ENCODE measurements at regions not wholly inside any gene's neighbourhood (a gene's known extent, or its start where the extent isn't known, plus 50 kb on each side); places are given as distances from the start of the nearest gene placed in this dataset.
"Not testable (repeated sequence)": the region's sequence is repeated elsewhere in the genome, so short reads cannot be mapped to it uniquely, and the experiment has no call there.

DNA sequence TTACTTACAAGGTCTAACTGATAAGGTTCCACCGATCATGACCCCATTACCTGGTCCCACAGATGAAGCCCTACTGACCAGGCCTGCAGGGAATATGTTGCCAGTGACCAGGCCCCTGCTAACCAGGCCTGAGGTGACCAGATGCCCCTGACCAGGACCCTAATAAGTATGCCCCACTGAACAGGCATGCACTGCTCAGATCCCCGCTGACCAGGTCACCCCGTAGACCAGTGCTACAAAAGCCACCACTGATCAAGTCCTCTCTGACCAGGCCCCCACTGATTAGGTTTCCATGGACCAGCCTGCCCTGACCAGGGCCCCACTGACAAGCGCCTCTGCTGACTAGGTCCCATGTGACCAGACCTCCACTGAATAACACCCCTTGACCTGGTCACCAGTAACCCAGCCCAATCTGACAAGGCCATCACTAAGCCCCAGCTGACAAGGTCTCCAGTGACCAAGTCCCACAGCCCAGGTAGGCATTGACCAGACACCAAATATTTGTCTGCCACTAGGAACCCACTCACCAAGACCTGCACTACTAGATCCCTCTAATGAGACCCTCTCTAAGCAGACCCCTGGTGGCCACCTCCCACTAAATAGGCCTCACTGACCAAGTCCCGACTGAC lies 228.5 kb downstream of the CWH43 start:
- H3K4me1 ChIP-seq; H3K27ac ChIP-seq; H3K4me3 ChIP-seq; intact Hi-C loops (cut with DNase I); H3K9me3 ChIP-seq; H3K27me3 ChIP-seq (ENCODE audit: insufficient read depth in 3 of 3, low read length in 2 of 3); ATAC-seq; H3K36me3 ChIP-seq (ENCODE audit: insufficient read depth in 1 of 2, low read depth in 1 of 2): not testable (repeated sequence)
- 72 to 77% (median 74%) methylated on average over 5 of the region's 5 CpGs for WGBS, 3 donors
- DNase-seq, result peak in 1 of 2 donors; percentile 58

DNA sequence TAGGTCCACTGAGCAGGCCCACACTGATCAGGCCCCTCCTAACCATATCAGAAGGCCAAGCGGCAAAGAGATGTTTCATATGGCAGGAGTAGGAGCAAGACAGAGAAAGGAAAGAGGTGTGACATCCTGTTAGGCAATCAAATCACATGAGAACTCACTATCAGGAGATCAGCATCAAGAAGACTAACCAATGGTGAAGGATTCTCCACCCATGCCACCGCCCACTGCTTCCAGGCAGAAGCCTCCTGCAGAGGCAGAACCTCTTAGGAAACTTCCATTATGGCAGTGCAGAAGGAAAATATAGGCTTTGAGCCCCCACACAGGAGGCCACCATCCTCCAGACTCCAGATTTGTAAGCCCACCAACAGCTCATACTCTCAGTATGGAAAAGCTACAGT lies 229.0 kb downstream of the CWH43 start:
- intact Hi-C loops (cut with DNase I); H3K36me3 ChIP-seq (ENCODE audit: insufficient read depth in 1 of 2, low read depth in 1 of 2); H3K9me3 ChIP-seq; H3K4me3 ChIP-seq; ATAC-seq; H3K4me1 ChIP-seq; H3K27me3 ChIP-seq (ENCODE audit: insufficient read depth in 3 of 3, low read length in 2 of 3); H3K27ac ChIP-seq; DNase-seq: not testable (repeated sequence)
- 63 to 70% (median 65%) methylated on average over 2 of the region's 2 CpGs for WGBS, 3 donors

DNA sequence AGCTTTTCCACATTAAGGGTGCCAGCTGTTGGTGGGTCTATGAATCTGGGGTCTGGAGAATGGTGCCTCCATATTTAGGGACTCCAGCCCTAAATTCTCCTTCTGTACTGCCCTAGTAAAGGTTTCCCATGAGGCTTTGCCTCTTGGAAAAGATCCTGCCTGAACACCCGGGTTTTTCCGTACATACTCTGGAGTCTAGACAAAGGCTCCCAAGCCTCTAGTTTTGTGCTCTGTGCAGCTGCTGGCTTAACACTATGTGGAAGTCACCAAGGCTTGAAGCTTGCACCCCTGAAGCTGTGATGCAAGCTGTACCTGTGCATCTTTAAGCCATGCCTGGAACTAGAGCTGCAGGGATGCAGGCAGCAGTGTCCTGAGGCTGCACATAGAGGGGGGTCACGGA lies 230.5 kb downstream of the CWH43 start:
- H3K27me3 ChIP-seq (ENCODE audit: insufficient read depth in 3 of 3, low read length in 2 of 3); H3K4me1 ChIP-seq; H3K9me3 ChIP-seq; H3K27ac ChIP-seq; intact Hi-C loops (cut with DNase I); H3K4me3 ChIP-seq; ATAC-seq; H3K36me3 ChIP-seq (ENCODE audit: insufficient read depth in 1 of 2, low read depth in 1 of 2); DNase-seq: not testable (repeated sequence)
- 53 to 61% (median 54%) methylated on average over 3 of the region's 3 CpGs for WGBS, 3 donors

DNA sequence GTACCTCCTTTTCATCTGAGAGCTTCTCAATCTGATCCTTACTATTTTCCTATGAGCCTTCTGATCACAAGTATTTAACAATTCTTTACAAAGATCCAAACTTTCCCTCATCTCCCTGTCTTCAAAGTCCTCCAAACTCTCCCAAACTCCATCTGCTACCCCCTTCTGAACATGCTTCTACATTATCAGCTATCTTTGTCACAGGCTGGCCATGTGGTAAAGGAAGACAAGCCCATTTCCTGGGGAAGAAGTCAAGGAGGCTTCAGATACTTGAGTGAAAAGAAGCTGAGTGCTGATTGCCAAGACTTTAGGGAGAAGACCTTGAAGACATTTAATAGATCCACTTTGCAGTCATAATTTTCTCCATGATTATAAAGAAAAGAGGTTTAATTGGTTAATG lies 231.4 kb downstream of the CWH43 start:
- H3K36me3 ChIP-seq (ENCODE audit: insufficient read depth in 1 of 2, low read depth in 1 of 2), result no peaks in the 10 kb centered on the region
- intact Hi-C loops (cut with DNase I), result no loop called here
- no peak overlapping the region for H3K27ac ChIP-seq
- no peak overlapping the region for H3K4me3 ChIP-seq
- H3K9me3 ChIP-seq, result no peaks in the 10 kb centered on the region
- TF ChIP-seq, protein P1, sequence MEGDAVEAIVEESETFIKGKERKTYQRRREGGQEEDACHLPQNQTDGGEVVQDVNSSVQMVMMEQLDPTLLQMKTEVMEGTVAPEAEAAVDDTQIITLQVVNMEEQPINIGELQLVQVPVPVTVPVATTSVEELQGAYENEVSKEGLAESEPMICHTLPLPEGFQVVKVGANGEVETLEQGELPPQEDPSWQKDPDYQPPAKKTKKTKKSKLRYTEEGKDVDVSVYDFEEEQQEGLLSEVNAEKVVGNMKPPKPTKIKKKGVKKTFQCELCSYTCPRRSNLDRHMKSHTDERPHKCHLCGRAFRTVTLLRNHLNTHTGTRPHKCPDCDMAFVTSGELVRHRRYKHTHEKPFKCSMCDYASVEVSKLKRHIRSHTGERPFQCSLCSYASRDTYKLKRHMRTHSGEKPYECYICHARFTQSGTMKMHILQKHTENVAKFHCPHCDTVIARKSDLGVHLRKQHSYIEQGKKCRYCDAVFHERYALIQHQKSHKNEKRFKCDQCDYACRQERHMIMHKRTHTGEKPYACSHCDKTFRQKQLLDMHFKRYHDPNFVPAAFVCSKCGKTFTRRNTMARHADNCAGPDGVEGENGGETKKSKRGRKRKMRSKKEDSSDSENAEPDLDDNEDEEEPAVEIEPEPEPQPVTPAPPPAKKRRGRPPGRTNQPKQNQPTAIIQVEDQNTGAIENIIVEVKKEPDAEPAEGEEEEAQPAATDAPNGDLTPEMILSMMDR (IDR thresholded peaks at IDR 0.05), result no peak
- ATAC-seq, result no peak
- H3K4me1 ChIP-seq, result no peaks in the 10 kb centered on the region
- no peak for DNase-seq
- no peaks in the 10 kb centered on the region for H3K27me3 ChIP-seq (ENCODE audit: insufficient read depth in 3 of 3, low read length in 2 of 3)

DNA sequence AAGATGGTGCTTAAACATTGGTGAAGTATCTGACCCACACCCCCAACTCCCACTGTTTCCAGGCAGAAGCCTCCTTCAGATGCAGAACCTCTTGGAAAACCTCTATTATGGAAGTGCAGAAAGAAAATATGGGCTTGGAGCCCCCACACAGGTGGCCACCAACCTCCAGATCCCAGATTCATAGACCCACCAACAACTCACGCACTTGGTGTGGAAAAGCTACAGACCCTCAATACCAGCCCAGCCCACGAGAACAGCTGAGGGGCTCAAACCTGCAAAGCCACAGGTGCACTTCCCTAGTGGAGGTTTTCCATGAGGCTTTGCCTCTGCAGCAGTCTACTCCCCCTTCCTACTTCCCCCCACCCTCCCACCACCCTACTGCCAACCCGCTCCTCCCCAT lies 232.0 kb downstream of the CWH43 start:
- H3K27me3 ChIP-seq (ENCODE audit: insufficient read depth in 3 of 3, low read length in 2 of 3); intact Hi-C loops (cut with DNase I); DNase-seq; H3K27ac ChIP-seq; H3K36me3 ChIP-seq (ENCODE audit: insufficient read depth in 1 of 2, low read depth in 1 of 2); ATAC-seq; H3K4me3 ChIP-seq; H3K4me1 ChIP-seq; H3K9me3 ChIP-seq: not testable (repeated sequence)
- 62 to 70% (median 66%) methylated on average over 3 of the region's 3 CpGs for WGBS, 3 donors

DNA sequence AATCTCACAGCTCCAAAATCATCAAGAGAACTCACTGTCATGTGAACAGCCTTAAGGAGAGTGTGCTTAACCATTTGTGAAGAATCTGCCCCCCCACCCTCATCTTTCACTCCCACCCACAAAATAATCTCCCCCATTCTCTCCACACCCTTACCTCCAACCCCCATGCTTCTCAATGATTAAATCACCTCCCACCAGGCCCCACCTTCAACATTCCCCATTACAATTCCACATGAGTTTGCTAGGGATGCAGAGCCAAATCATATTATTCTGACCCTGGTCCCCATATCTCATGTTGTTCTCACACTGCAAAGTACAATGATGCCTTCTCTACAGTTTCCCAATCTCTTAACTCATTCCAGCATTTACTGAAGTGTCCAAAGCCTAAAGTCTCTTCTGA lies 232.9 kb downstream of the CWH43 start:
- H3K4me3 ChIP-seq; H3K9me3 ChIP-seq; H3K36me3 ChIP-seq (ENCODE audit: insufficient read depth in 1 of 2, low read depth in 1 of 2); H3K27me3 ChIP-seq (ENCODE audit: insufficient read depth in 3 of 3, low read length in 2 of 3); H3K27ac ChIP-seq; intact Hi-C loops (cut with DNase I); ATAC-seq; H3K4me1 ChIP-seq; DNase-seq: not testable (repeated sequence)

DNA sequence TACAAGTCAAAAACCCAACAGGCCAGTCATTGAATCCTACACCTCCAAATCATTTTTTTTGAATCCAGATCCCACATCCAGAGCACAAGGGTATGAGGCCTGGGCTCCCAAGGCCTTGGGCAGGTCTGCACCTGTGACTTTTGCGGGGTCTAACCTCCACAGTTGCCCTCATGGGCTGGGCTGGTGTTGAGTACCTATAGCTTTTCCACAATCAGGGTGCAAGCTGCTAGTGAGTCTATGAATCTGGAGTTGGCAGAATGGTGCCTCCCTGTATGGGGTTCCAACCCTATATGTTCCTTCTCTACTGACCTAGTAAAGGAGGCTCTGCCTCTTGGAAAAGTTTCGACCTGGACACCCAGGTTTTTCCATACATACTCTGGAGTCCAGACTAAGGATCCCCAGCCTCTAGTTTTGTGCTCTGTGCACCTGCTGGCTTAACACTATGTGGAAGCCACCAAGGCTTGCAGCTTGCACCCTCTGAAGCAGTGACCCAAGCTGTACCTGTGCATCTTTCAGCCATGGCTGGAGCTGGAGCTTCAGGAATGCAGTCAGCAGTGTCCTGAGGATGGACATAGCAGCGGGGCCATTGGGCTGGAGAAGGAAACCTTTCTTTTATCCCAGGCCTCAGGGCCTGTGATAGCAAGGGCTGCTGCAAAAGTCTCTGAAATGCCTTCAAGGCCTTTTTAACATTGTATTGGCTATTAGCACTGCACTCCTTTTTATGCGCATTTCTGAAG lies 233.6 kb downstream of the CWH43 start:
- ATAC-seq; H3K4me1 ChIP-seq; H3K9me3 ChIP-seq; H3K36me3 ChIP-seq (ENCODE audit: insufficient read depth in 1 of 2, low read depth in 1 of 2); DNase-seq; H3K4me3 ChIP-seq; intact Hi-C loops (cut with DNase I); H3K27ac ChIP-seq; H3K27me3 ChIP-seq (ENCODE audit: insufficient read depth in 3 of 3, low read length in 2 of 3): not testable (repeated sequence)
- 28 to 40% (median 32%) methylated on average over 4 of the region's 4 CpGs for WGBS, 3 donors
